ENCODE measurements at regions not wholly inside any gene's neighbourhood (a gene's known extent, or its start where the extent isn't known, plus 50 kb on each side); places are given as distances from the start of the nearest gene placed in this dataset.

- TF ChIP-seq, protein P1, sequence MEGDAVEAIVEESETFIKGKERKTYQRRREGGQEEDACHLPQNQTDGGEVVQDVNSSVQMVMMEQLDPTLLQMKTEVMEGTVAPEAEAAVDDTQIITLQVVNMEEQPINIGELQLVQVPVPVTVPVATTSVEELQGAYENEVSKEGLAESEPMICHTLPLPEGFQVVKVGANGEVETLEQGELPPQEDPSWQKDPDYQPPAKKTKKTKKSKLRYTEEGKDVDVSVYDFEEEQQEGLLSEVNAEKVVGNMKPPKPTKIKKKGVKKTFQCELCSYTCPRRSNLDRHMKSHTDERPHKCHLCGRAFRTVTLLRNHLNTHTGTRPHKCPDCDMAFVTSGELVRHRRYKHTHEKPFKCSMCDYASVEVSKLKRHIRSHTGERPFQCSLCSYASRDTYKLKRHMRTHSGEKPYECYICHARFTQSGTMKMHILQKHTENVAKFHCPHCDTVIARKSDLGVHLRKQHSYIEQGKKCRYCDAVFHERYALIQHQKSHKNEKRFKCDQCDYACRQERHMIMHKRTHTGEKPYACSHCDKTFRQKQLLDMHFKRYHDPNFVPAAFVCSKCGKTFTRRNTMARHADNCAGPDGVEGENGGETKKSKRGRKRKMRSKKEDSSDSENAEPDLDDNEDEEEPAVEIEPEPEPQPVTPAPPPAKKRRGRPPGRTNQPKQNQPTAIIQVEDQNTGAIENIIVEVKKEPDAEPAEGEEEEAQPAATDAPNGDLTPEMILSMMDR (IDR thresholded peaks at IDR 0.05): no peak
- no peak for TF ChIP-seq POLR2A (IDR thresholded peaks at IDR 0.05)
Measured at GRCh38 chr6:95232446-95232845, 344.9 kb upstream of the MANEA start.

All from heart left ventricle (tissue), 13 donors.